CD4-positive, alpha-beta T cell treated with Interleukin-15 for 4 hours (primary cell): ENCODE measurements at regions not wholly inside any gene's neighbourhood (a gene's known extent, or its start where the extent isn't known, plus 50 kb on each side); places are given as distances from the start of the nearest gene placed in this dataset.

Experiments
- DNase-seq: peaks from one replicate; pipeline ENCODE4 v3.0.0-alpha.2; 2020; ENCODE audit warnings: low spot score

- DNase-seq: peak; percentile 24
These were observed 133.7 kb downstream of the AEBP2 start for GRCh38 chr12:19572920-19573558.

GRCh38 chr12:19573866-19574265 is 134.6 kb downstream of the AEBP2 start:
- no peak for DNase-seq

GRCh38 chr12:19574601-19575000 is 135.3 kb downstream of the AEBP2 start:
- DNase-seq: no peak

GRCh38 chr12:19575337-19576243 is 136.3 kb downstream of the AEBP2 start:
- no peak for DNase-seq

- no peak for DNase-seq
These were observed 137.4 kb downstream of the AEBP2 start for GRCh38 chr12:19576506-19577280.

GRCh38 chr12:19577281-19577530 is 137.9 kb downstream of the AEBP2 start:
- no peak for DNase-seq

- DNase-seq: no peak
These were observed 145.4 kb downstream of the AEBP2 start for GRCh38 chr12:19584732-19585131.

- DNase-seq: no peak
These were observed 149.7 kb downstream of the AEBP2 start for GRCh38 chr12:19588951-19589350.

- DNase-seq: no peak
These were observed 152.7 kb downstream of the AEBP2 start for GRCh38 chr12:19591951-19592350.

- DNase-seq: no peak
These were observed 157.3 kb downstream of the AEBP2 start for GRCh38 chr12:19596434-19597166.

GRCh38 chr12:19597167-19598026 is 158.1 kb downstream of the AEBP2 start:
- DNase-seq: no peak

- no peak for DNase-seq
These were observed 166.4 kb downstream of the AEBP2 start for GRCh38 chr12:19605720-19606119.

- DNase-seq: no peak
These were observed 168.7 kb downstream of the AEBP2 start for GRCh38 chr12:19608039-19608438.

GRCh38 chr12:19613051-19613535 is 173.8 kb downstream of the AEBP2 start:
- DNase-seq: no peak

- DNase-seq: no peak
These were observed 175.5 kb downstream of the AEBP2 start for GRCh38 chr12:19614601-19615383.

- DNase-seq: no peak
These were observed 176.1 kb downstream of the AEBP2 start for GRCh38 chr12:19615384-19615725.

- no peak for DNase-seq
These were observed 177.5 kb downstream of the AEBP2 start for GRCh38 chr12:19616781-19617180.

GRCh38 chr12:19620222-19620621 is 180.9 kb downstream of the AEBP2 start:
- no peak for DNase-seq

GRCh38 chr12:19623751-19624399 is 184.6 kb downstream of the AEBP2 start:
- no peak for DNase-seq

GRCh38 chr12:19624491-19624890 is 185.2 kb downstream of the AEBP2 start:
- no peak for DNase-seq
